Frontal cortex (tissue), 3 donors: ENCODE measurements at regions not wholly inside any gene's neighbourhood (a gene's known extent, or its start where the extent isn't known, plus 50 kb on each side); places are given as distances from the start of the nearest gene placed in this dataset.

Source experiments
- DNase-seq, 2 donors: peaks; one replicate each; pipeline ENCODE4 v3.0.0; 2012; ENCODE audit warnings: low spot score in 2 of 2
- FAIRE-seq: peaks from 2 replicates; lab custom pipeline; 2012; peaks lifted over from hg19 to GRCh38; lab: Jason Lieb, UNC
- donor health status: control.
- donor health status: control.
- donor health status: control.

GRCh38 chr6:105886814-105887544 lies 199.2 kb upstream of the PRDM1 start:
- FAIRE-seq (no peak), DNase-seq (no peak)

GRCh38 chr6:105886066-105886813 lies 199.9 kb upstream of the PRDM1 start:
- no peak for FAIRE-seq
- DNase-seq = no peak

- FAIRE-seq = no peak
- DNase-seq = no peak
Measured at GRCh38 chr6:105884426-105884825, 201.7 kb upstream of the PRDM1 start.

DNA sequence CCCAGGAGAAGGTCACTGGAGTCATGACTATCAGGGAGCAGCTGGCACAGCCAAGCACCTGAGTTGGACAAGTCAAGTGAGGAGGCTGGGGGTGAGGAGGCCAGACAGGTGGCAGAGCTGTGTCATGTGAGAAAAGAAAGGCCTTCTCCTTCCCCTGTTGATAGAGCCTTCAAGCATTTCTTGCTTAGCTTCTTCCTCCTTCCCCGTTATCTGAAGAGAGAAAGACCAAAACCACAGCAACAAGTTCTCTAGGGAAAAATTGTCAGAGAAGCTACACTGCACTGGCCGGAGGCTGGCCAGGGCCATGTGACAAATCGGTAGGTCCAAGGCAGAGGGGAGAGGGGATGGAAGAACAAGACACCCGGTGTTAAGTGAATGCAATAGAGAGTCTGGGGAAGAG lies 202.1 kb upstream of the PRDM1 start:
- DNase-seq = no peak
- FAIRE-seq = no peak

DNA sequence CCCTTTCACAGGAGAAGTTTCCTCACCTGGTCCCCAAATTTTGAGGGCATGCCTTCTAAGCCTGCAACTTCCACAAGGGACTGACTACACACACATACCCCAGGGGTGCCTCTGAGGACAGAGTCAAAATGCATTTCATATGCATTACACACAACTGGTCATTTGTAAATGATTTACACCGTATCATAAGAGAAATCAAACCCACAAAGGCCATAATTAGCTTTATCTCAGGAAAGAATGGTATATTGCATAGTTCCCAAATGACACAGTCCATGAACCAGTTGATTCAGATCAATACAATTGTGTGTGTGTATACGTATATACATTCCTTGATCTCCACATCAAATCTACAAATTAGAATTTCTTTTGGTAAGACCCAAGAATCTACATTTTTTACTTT lies 203.3 kb upstream of the PRDM1 start:
- no peak for DNase-seq

GRCh38 chr6:105882121-105882803 lies 203.9 kb upstream of the PRDM1 start:
- FAIRE-seq (no peak), DNase-seq (no peak)

More for the DNA sequence above, 203.3 kb upstream of the PRDM1 start:
- FAIRE-seq = no peak

GRCh38 chr6:105881608-105882007 lies 204.5 kb upstream of the PRDM1 start:
- FAIRE-seq = no peak

DNA sequence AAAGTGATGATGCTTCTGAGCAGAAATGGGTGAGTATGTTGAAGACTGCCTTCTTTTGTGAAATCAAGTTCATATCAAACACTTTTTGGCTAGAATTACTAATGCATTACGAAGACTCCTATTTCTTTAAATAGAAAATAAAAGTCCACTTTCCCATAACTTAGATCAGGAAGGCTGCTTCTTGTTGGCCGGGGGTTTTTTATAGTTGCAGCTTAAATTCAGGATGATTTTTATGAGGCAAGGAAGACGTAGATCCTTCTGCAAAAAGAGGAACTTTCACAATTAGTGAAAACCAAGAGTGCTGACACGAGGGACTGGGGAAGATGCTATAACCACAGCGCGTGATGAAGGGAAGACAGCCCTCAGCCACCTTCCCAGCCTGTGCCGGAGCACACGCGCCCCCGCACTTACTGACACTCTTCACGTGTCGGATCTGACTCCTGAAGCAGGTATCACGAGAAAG lies 206.1 kb upstream of the PRDM1 start:
- no peak for FAIRE-seq

More at GRCh38 chr6:105881608-105882007, 204.5 kb upstream of the PRDM1 start:
- no peak for DNase-seq

GRCh38 chr6:105879146-105879545 lies 207.0 kb upstream of the PRDM1 start:
- DNase-seq = no peak
- no peak for FAIRE-seq

More for the DNA sequence above, 206.1 kb upstream of the PRDM1 start:
- DNase-seq = no peak

- FAIRE-seq = no peak
Measured at GRCh38 chr6:105875974-105876640, 210.0 kb upstream of the PRDM1 start.

GRCh38 chr6:105874835-105875626 lies 211.1 kb upstream of the PRDM1 start:
- FAIRE-seq (no peak), DNase-seq (no peak)

More at GRCh38 chr6:105875974-105876640, 210.0 kb upstream of the PRDM1 start:
- no peak for DNase-seq

DNA sequence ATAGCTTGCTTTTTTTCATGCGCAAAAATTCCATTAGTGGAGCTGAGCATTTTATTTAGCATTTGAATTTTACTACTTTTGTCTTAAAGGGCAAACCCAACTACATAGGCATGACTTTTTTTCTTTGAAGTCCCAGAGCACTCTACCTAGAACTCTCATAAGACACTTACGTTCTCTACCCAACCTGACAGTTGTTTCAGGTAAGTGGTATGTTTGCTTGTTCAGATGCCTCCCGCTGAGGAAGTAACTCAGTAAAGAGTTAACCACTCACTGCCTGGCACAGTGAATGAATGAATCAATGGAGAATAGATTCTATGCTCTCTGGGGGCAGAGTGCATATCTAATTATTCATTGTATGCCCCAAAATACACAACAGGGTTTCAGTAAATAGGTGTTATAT lies 212.3 kb upstream of the PRDM1 start:
- FAIRE-seq (no peak), DNase-seq (no peak)

DNA sequence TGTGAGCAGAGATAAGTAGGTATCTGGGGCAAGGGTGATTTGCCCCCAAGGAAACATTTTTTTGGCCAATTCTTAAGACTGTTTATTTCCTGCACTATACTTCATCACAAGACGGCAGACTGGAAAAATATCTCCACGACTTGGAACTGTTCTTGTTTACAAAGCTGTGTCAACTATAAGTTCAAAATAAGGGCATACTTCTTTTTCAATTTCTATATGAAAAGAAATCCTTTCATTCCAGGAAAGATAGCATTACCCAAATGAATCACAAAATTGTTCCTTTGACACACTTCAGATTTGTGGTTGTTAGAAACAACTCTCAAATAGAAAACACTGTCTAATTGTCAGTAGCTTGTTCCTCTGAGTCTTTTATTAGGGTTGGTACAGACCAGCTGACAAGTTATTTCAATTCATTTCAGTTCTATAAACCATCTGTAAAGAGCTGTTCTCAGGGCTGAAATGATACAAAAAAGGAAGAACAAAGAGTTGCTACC lies 212.9 kb upstream of the PRDM1 start:
- DNase-seq = no peak
- FAIRE-seq = no peak

- DNase-seq (no peak), FAIRE-seq (no peak)
Measured at GRCh38 chr6:105872249-105872648, 213.9 kb upstream of the PRDM1 start.

GRCh38 chr6:105871542-105871941 lies 214.6 kb upstream of the PRDM1 start:
- DNase-seq (no peak), FAIRE-seq (no peak)

GRCh38 chr6:105869835-105870440 lies 216.2 kb upstream of the PRDM1 start:
- DNase-seq = no peak

DNA sequence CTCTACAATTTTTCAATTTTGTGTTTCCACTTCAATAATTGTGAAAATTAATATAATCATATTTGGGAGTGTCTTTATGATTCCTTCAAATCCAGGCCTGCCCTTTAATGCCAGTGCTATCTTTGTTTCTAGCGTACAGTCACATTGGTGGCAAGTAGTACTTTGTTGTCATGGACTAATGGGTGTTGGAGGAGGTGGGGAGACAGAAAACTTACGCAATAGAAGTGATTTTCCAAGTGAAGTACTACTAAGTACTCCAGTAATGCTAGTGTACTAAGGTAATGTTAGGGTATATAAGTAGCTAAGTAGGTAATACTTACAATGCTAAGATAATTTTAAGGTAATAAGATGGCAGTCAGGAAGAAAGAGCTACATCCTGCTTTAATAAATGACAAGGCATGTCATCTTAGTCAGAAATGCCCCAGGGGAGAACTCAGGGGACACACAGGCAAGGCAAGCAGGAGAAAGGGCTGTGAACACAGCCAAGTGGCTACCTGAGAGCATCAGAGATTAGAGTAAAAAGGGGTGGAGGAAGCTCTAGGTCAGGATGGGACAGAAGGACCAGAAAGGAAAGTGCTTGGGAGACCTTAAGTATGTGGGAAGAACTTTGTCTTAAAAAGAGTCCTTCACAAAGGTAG lies 217.2 kb upstream of the PRDM1 start:
- no peak for FAIRE-seq

More at GRCh38 chr6:105869835-105870440, 216.2 kb upstream of the PRDM1 start:
- FAIRE-seq = no peak

DNA sequence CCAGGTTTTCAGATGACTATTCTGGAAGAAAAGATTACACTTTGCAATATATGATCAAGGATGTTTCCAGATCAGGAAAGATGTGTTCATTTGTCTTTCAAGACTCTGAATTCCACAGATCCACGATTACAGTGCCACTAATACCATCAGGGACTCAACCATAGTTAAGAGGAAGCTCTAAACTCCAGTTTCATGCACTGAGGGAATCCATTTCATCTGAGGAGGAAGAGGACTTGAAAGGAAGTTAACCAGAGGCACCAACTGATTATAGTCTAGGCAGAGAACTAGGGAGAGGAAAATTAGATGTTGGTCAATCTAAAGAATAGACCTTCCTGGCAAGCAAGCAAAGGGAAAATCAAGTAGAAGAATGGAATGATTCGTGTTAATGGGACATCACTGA lies 218.3 kb upstream of the PRDM1 start:
- no peak for DNase-seq
- no peak for FAIRE-seq

More for the DNA sequence above, 217.2 kb upstream of the PRDM1 start:
- DNase-seq = no peak
